Loucy (cell line): ENCODE measurements at regions not wholly inside any gene's neighbourhood (a gene's known extent, or its start where the extent isn't known, plus 50 kb on each side); places are given as distances from the start of the nearest gene placed in this dataset.

Experiments
- H2AFZ ChIP-seq: fragments of 200-600 bp; sonication (generic); 2 replicates; pipeline ENCODE4 v1.6.0; 2016; ENCODE audit warnings: antibody characterized with exemption, mild to moderate bottlenecking, low read length, moderate library complexity
- H3F3A ChIP-seq: fragments of 200-600 bp; 2 replicates; pipeline ENCODE4 v1.6.0; 2016; ENCODE audit warnings: antibody characterized with exemption, low read depth, mild to moderate bottlenecking
- H3K27me3 ChIP-seq: fragments of 200-600 bp; sonication (generic); 2 replicates; pipeline ENCODE4 v1.6.1; 2014; ENCODE audit warnings: low read length, mild to moderate bottlenecking; ENCODE audit not compliant: insufficient read depth, poor library complexity, severe bottlenecking
- H3K36me3 ChIP-seq: fragments of 200-600 bp; sonication (generic); 2 replicates; pipeline ENCODE4 v1.6.1; 2016; ENCODE audit warnings: low read length; ENCODE audit not compliant: insufficient read depth
- H3K4me1 ChIP-seq: fragments of 200-600 bp; sonication (generic); 2 replicates; pipeline ENCODE4 v1.5.1; 2014; ENCODE audit warnings: low read length, mild to moderate bottlenecking; ENCODE audit not compliant: insufficient read depth, poor library complexity, severe bottlenecking
- H3K4me2 ChIP-seq: fragments of 200-600 bp; sonication (generic); 2 replicates; pipeline ENCODE4 v1.6.0; 2014; ENCODE audit warnings: antibody characterized with exemption, low read length, low read depth, mild to moderate bottlenecking; ENCODE audit not compliant: poor library complexity, severe bottlenecking
- H3K4me3 ChIP-seq: fragments of 200-600 bp; sonication (generic); 2 replicates; pipeline ENCODE4 v1.5.1; 2014; ENCODE audit warnings: low read length, mild to moderate bottlenecking, mixed read lengths; ENCODE audit not compliant: poor library complexity, severe bottlenecking
- H3K79me2 ChIP-seq: fragments of 200-600 bp; sonication (generic); 2 replicates; pipeline ENCODE4 v1.6.1; 2014; ENCODE audit warnings: low read length; ENCODE audit not compliant: insufficient read depth
- H3K9ac ChIP-seq: fragments of 200-600 bp; sonication (generic); 2 replicates; pipeline ENCODE4 v1.6.0; 2014; ENCODE audit warnings: mild to moderate bottlenecking, low read depth, low read length, moderate library complexity; ENCODE audit not compliant: poor library complexity, severe bottlenecking
- H3K9me2 ChIP-seq: fragments of 200-600 bp; sonication (generic); replicated peaks from 2 replicates; pipeline ENCODE4 v1.6.1; 2016; ENCODE audit warnings: low read depth, low read length, mixed read lengths
- H3K9me3 ChIP-seq: fragments of 200-600 bp; sonication (generic); 2 replicates; pipeline ENCODE4 v1.6.1; 2014; ENCODE audit warnings: mild to moderate bottlenecking, antibody characterized with exemption, low read length, low read depth; ENCODE audit not compliant: insufficient read depth
- H4K20me1 ChIP-seq: fragments of 200-600 bp; sonication (generic); 2 replicates; pipeline ENCODE4 v1.6.0; 2014; ENCODE audit warnings: antibody characterized with exemption, low read length, mild to moderate bottlenecking; ENCODE audit not compliant: insufficient read depth, poor library complexity, severe bottlenecking
- CTCF ChIP-seq: fragments of 200-600 bp; sonication (generic); conservative IDR thresholded peaks from 2 replicates; pipeline ENCODE4 v1.5.1; 2014; ENCODE audit warnings: mild to moderate bottlenecking, antibody characterized with exemption, low read length
- EZH2phosphoT487 ChIP-seq: fragments of 200-600 bp; IDR thresholded peaks from 2 replicates; pipeline ENCODE4 v1.6.1; 2018; ENCODE audit warnings: antibody characterized with exemption, mild to moderate bottlenecking, moderate library complexity, borderline replicate concordance

DNA sequence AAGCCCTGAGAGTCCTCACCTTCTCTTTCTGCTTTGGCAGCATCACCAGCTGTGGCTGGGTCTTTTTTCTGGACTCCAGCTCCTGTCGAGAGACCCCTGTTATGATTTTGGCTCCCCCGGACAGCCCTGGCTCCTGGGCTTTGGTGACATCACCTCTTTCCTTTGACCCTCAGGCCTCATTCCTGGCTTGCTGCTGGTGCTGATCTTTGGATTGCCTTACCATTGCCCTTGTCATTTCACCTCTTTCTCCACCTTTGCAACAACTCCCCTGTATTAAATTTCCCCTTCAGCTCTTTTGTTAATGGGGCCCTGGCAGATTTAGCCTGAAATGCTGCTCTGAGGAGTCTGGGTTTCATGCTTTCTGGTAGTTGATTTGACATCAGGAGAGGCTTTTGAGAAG is 322.8 kb downstream of the ZSWIM6 start:
- Histone ChIP-seq H4K20me1 (no peaks in the 10 kb centered on the region), H2AFZ (no peak overlapping the region), H3K79me2 (no peaks in the 10 kb centered on the region), H3F3A (no peaks in the 10 kb centered on the region), H3K9ac (no peak overlapping the region), H3K36me3 (no peaks in the 10 kb centered on the region), H3K4me2 (no peak overlapping the region), H3K9me3 (no peaks in the 10 kb centered on the region), H3K9me2 (no peaks in the 10 kb centered on the region), H3K4me3 (no peak overlapping the region), H3K27me3 (no peaks in the 10 kb centered on the region), H3K4me1 (no peaks in the 10 kb centered on the region)
- TF ChIP-seq CTCF (no peak), EZH2phosphoT487 (no peak)

GRCh38 chr5:61657010-61657409 is 325.0 kb downstream of the ZSWIM6 start:
- Histone ChIP-seq H3K9me3 (no peaks in the 10 kb centered on the region), H3K36me3 (no peaks in the 10 kb centered on the region), H3K4me3 (no peak overlapping the region), H3F3A (no peaks in the 10 kb centered on the region), H4K20me1 (no peaks in the 10 kb centered on the region), H3K9me2 (no peaks in the 10 kb centered on the region), H3K79me2 (no peaks in the 10 kb centered on the region), H3K4me2 (no peak overlapping the region), H3K4me1 (no peaks in the 10 kb centered on the region), H3K9ac (no peak overlapping the region), H3K27me3 (no peaks in the 10 kb centered on the region), H2AFZ (no peak overlapping the region)
- TF ChIP-seq EZH2phosphoT487 (no peak), CTCF (no peak)

DNA sequence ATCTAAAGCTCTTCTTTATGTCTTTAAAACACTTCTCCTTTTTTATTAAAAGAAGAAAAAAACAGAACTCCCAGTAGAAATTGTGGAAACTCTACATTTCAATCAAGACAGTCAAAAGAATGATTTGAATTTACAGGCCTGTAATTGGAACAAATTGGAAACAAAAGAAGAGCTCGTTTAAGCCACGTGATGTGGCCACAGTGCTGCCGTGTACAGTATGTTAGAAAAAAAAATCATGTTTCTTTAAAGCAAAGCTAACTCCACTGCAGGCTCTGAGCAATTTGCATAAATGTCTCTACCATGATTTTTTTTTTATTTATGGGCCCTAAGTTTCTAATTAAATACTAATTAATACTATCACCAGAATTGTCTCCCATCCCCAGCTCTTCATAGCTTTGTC is 325.6 kb downstream of the ZSWIM6 start:
- TF ChIP-seq EZH2phosphoT487 = no peak
- no peak for TF ChIP-seq CTCF
- Histone ChIP-seq H3K9me3 (no peaks in the 10 kb centered on the region), H3F3A (no peaks in the 10 kb centered on the region), H3K27me3 (no peaks in the 10 kb centered on the region), H4K20me1 (no peaks in the 10 kb centered on the region), H3K4me2 (no peak overlapping the region), H3K4me1 (no peaks in the 10 kb centered on the region), H3K9ac (no peak overlapping the region), H2AFZ (no peak overlapping the region), H3K79me2 (no peaks in the 10 kb centered on the region), H3K4me3 (no peak overlapping the region), H3K36me3 (no peaks in the 10 kb centered on the region), H3K9me2 (no peaks in the 10 kb centered on the region)
